ENCODE measurements at regions not wholly inside any gene's neighbourhood (a gene's known extent, or its start where the extent isn't known, plus 50 kb on each side); places are given as distances from the start of the nearest gene placed in this dataset.

GRCh38 chr2:142220239-142220638 lies 89.4 kb upstream of the LRP1B start:
- H3K23ac ChIP-seq (ENCODE audit: insufficient read length), result no peak overlapping the region
- no peaks in the 10 kb centered on the region for H3K36me3 ChIP-seq (ENCODE audit: control insufficient read depth in 2 of 4, insufficient read depth in 4 of 4, low read length in 3 of 4)
- TF ChIP-seq CTCF (IDR thresholded peaks at IDR 0.05; ENCODE audit: control extremely low read depth in 1 of 3, insufficient read depth in 1 of 3, low read depth in 1 of 3, low read length in 3 of 3), result no peak
- no peak for TF ChIP-seq TCF12 (IDR thresholded peaks at IDR 0.05; ENCODE audit: low read depth, low read length)
- TF ChIP-seq CTBP2 (IDR thresholded peaks at IDR 0.05; ENCODE audit: borderline replicate concordance, insufficient read depth, insufficient read length, low read length), result no peak
- TF ChIP-seq HDAC2 (IDR thresholded peaks at IDR 0.05; ENCODE audit: borderline replicate concordance in 1 of 2, low read depth in 2 of 2, low read length in 2 of 2), result no peak
- H2BK5ac ChIP-seq (ENCODE audit: low read depth, low read length), result no peak overlapping the region
- no peak overlapping the region for H3K18ac ChIP-seq (ENCODE audit: extremely low read depth, low read length)
- no peak overlapping the region for H2BK12ac ChIP-seq (ENCODE audit: low read depth, low read length)
- no peak for DNase-seq (ENCODE audit: low read depth in 1 of 2, low spot score in 2 of 2)
- H3K9me3 ChIP-seq (ENCODE audit: insufficient read depth in 2 of 2, low read depth in 1 of 2, low read length in 1 of 2), result no peaks in the 10 kb centered on the region
- H3K4me1 ChIP-seq (replicated peaks in 1 of 4; ENCODE audit: control insufficient read depth in 3 of 4, insufficient read depth in 4 of 4, low read length in 3 of 4), result no peaks in the 10 kb centered on the region
- H3K4me2 ChIP-seq (ENCODE audit: insufficient read depth in 1 of 2, low read depth in 2 of 2, low read length in 2 of 2), result no peak overlapping the region
- no peak overlapping the region for H2BK20ac ChIP-seq (ENCODE audit: low read length)
- no peak for FAIRE-seq
- no peak overlapping the region for H2AFZ ChIP-seq (ENCODE audit: low read length)
- no peak overlapping the region for H4K91ac ChIP-seq (replicated peaks; ENCODE audit: insufficient read length, low read length)
- no peak overlapping the region for H4K5ac ChIP-seq (ENCODE audit: insufficient read length, low read depth, low read length)
- no peak overlapping the region for H3K27ac ChIP-seq (ENCODE audit: low read depth, low read length)
- H3K27me3 ChIP-seq (replicated peaks in 1 of 4; ENCODE audit: control insufficient read depth in 3 of 4, extremely low read depth in 1 of 4, insufficient read depth in 3 of 4, low read length in 3 of 4), result peaks cover 0 to 1% (median 0%) of the 10 kb centered on the region in 4 experiments; a peak in 1 of 7 replicates
- no peaks in the 10 kb centered on the region for H3K79me2 ChIP-seq (ENCODE audit: control insufficient read depth in 1 of 2, insufficient read depth in 2 of 2, low read length in 2 of 2)
- no peak overlapping the region for H2BK120ac ChIP-seq (replicated peaks; ENCODE audit: low read depth, low read length)
- H2AK5ac ChIP-seq (ENCODE audit: low read depth, low read length), result no peak overlapping the region
- H3K56ac ChIP-seq (replicated peaks; ENCODE audit: insufficient read length, low read depth, low read length), result no peak overlapping the region
- H3K14ac ChIP-seq (ENCODE audit: insufficient read length), result no peak overlapping the region
- H4K8ac ChIP-seq (ENCODE audit: extremely low read depth, insufficient read depth, low read length), result no peak overlapping the region
- WGBS, 2 experiments (ENCODE audit: extremely low coverage in 1 of 2, insufficient coverage in 1 of 2, insufficient read length in 1 of 2, insufficient replicate concordance in 2 of 2, low coverage in 1 of 2, low lambda C conversion rate in 2 of 2, missing lambda C conversion rate in 1 of 2), result 90% methylated on average over 1 of the region's 1 CpG; no CpG with 5 or more reads in 1 of the 2 experiments
- H3K9ac ChIP-seq (replicated peaks in 1 of 4; ENCODE audit: extremely low read depth in 1 of 4, low read depth in 3 of 4, low read length in 3 of 4), result no peak overlapping the region
- H3K79me1 ChIP-seq (ENCODE audit: low read depth, low read length), result no peaks in the 10 kb centered on the region; the same call in 1 of the 2 replicates
- H2BK15ac ChIP-seq (ENCODE audit: low read length), result no peak overlapping the region
- no peak overlapping the region for H3K4me3 ChIP-seq (ENCODE audit: extremely low read depth in 1 of 4, insufficient read depth in 2 of 4, low read depth in 3 of 4, low read length in 4 of 4)
- POLR2A ChIA-PET (ENCODE audit: partially characterized antibody), result no interaction called here
- no peaks in the 10 kb centered on the region for H3K23me2 ChIP-seq (ENCODE audit: low read depth, low read length)
- H3K4ac ChIP-seq (replicated peaks; ENCODE audit: insufficient read length, low read depth, low read length), result no peak overlapping the region
- CTCF ChIA-PET (ENCODE audit: partially characterized antibody), result interaction anchor here (0.6 to 1.2 kb wide), 2 partner anchors 8 to 418 kb away, joined by 3 to 4 read pairs; no protein-coding TSS in a partner anchor
- no peaks in the 10 kb centered on the region for H4K20me1 ChIP-seq (replicated peaks in 1 of 2; ENCODE audit: control insufficient read depth in 1 of 2, insufficient read depth in 2 of 2, low read length in 2 of 2)

Data from H1 (cell line).